ENCODE measurements at regions not wholly inside any gene's neighbourhood (a gene's known extent, or its start where the extent isn't known, plus 50 kb on each side); places are given as distances from the start of the nearest gene placed in this dataset.
"Not testable (repeated sequence)": the region's sequence is repeated elsewhere in the genome, so short reads cannot be mapped to it uniquely, and the experiment has no call there.

DNA sequence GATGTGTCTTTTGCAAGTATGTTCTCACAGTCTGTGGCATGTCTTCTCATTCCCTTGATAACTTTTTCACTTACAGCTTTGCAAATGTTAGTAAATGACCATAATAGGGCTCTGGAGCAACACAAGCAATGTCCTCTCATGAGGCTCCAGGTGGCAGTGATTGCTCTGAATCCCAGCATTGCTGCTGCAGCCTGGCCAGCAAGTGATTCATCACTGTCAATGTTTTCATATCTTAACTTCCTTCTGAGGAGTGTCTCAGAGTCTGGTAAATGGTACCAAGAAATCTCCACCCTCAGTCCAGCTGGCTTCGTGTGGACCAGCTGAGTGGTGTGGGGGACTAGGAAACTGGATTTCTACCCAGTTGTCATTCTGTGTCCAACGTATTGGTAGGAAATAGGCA is 139.6 kb downstream of the MYLK4 start:
- no peak for DNase-seq

- DNase-seq: no peak
These were observed 142.2 kb downstream of the MYLK4 start for GRCh38 chr6:2608503-2608902.

GRCh38 chr6:2600363-2600762 is 150.4 kb downstream of the MYLK4 start:
- no peak for DNase-seq

GRCh38 chr6:2599817-2600216 is 150.9 kb downstream of the MYLK4 start:
- DNase-seq: no peak

DNA sequence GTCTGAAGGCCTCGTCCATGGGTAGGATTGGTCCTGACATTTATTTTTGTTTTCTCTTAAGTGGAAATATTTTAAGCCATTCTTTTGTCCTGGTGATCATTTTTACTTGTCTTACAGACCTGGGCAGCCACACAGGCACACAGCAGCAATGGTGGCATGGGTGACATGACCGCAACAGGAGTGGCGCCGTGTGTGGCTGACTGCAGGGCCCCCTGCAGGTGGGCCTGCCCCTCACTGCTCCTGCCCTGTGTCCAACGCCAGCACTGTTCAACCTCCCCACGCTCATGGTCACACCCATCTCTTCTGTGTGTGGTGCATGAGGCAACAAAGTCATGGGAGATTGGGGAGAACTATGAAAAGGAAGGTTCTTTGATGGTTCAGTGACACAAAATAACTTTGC is 151.9 kb downstream of the MYLK4 start:
- DNase-seq: no peak

- no peak for DNase-seq
These were observed 152.7 kb downstream of the MYLK4 start for GRCh38 chr6:2597991-2598390.

GRCh38 chr6:2597457-2597856 is 153.3 kb downstream of the MYLK4 start:
- not testable (repeated sequence) for DNase-seq

DNA sequence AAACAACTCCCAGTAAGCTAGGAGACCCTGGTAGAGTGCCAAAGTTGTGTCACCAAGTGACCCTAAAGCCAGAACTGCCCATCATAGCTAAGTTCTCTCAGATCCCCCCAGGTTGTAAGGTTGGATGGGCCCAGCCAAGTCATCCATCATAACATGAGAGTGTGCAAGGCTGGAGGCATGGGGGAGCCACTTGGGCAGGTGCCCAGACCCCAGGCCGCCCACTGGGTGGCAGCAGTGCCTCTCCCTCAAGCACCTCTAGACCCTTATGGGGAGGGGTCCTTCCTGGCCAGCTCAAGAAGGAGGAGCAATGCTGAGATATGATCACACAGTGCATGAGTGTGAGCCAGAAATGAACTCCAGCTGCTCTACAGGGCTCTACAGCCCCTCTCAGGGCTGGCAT is 154.5 kb downstream of the MYLK4 start:
- DNase-seq: no peak

GRCh38 chr6:2594868-2595267 is 155.9 kb downstream of the MYLK4 start:
- DNase-seq: no peak

- DNase-seq: no peak
These were observed 157.6 kb downstream of the MYLK4 start for GRCh38 chr6:2593167-2593566.

DNA sequence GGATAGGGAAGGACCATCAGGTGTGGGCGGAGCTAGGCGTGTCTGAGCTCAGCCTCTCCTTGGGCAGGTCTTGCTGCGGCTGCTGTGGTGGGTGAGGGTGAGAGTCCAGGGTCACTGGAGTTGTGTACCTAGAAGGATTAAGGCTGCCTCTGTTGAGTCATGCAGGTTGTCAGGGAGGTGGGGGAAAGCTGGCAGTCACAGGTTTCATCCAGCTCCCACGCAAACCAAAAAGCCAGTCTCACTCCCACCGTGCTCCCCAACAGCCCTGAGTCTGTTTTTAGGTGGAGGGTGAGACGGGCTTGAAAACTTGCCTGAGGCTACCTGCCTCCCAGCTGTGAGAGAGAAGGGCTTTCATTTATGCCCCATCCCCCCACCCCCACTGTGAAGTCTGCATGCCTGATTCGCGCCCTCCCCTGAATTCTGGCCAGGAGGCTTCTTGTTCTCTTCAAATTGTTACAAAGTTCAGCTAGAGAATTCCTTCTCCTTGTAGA is 161.5 kb downstream of the MYLK4 start:
- no peak for DNase-seq

DNA sequence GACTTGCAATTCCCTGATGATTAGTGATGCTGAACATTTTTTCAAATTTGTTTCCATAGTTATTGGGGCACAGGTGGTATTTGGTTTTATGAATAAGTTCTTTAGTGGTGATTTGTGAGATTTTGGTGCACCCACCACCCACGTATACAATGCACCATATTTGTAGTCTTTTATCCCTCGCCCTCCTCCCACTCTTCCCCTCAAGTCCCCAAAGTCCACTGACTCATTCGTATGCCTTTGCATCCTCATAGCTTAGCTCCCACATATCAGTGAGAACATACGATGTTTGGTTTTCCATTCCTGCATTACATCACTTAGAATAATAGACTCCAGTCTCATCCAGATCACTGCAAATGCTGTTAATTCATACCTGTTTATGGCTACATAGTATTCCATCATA is 167.3 kb downstream of the MYLK4 start:
- no peak for DNase-seq

DNA sequence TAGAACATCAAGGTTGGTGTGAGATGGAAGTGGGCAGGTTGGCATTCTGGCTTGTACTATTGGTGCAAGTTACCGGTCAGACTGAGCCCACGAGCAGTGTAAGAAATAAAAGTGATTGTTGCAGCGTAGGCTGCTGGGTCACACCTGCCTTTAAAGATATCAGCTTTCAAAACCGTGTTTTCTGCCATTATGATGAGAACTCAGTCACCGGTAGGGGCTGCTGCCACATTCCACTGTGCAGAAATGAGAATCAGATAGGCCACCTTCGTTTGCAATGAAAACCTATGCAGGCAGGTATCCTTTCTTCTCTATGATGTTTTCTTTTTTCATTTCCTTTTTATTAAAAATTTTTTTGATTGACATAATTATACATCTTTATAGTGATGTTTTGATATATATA is 168.5 kb downstream of the MYLK4 start:
- no peak for DNase-seq

GRCh38 chr6:2581611-2582010 is 169.1 kb downstream of the MYLK4 start:
- no peak for DNase-seq

- DNase-seq: no peak
These were observed 169.7 kb downstream of the MYLK4 start for GRCh38 chr6:2581011-2581410.

DNA sequence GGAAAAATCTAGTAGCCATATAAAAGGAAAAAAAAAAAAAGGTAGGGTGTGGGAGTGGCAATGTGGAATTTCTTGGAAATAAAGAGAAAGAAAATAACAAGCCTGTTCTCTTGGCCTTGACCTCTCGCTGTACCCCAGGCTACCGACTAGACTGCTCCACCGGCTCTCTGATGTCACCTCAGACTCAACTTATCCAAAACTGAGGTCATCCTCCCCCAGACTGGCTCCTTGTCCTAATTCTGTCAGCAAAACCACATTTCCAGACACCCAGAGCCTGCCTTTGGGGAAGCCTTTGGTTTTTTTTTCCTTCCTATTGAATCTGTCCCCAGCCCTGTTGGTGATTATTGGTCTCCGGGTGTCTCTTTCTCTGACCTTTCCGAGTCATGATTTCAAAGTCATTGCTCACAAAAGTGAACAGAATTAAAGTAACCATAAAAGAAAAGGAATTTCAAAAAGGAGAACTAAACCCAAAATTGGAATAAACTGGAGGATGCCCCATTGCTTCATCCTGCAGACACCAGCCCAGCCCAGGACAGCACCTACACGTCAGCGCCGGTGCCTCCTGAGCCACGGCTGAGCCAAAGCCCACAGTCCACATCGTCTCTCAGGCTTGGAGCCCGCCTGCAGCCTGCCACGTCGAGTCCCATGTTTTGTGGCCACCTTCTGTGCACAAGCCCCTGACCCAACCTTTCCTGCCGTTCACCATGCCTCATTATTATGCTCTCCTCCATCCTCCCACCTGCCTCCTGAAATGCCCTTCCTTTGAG is 170.7 kb downstream of the MYLK4 start:
- DNase-seq: no peak

- no peak for DNase-seq
These were observed 171.4 kb downstream of the MYLK4 start for GRCh38 chr6:2579241-2579761.

GRCh38 chr6:2578767-2579166 is 172.0 kb downstream of the MYLK4 start:
- DNase-seq: no peak

DNA sequence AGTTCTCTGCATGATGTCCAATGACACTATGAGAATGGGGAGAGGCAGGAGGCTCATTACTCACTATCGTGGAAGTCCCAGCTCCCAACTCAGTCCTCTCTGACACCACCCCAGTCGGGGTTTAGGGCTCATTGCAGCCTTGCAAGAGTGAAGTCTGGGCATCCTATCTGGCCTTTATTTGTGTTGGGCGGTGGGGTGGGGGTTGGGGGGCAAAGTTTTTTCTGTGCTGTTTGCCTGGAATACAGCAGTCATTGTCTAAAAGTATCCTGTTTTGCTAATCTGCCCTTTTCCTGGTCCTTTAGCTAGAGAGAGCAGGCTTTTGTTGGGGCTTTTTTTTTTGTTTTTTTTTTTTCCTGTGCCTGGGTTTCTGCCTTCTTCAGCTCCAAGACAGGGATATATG is 174.2 kb downstream of the MYLK4 start:
- no peak for DNase-seq

DNA sequence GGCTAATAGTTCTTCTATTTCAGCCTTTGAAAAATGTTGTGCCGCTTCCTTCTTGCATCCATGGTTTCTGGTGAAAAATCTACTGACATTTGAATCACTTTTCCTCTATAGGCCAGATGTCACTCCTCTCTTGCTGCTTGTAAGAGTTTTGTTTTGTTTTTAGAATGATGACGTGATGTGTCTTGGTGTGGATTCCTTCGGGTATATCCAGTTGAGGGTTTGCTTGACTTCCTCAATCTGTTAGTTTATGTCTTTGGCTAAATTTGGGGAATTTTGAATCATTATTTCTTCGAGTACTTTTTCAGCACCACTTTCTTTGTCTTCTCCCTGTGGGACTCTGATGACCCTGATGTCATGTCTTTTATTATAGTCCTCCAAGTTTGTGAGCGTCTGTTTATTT is 175.5 kb downstream of the MYLK4 start:
- DNase-seq: no peak

GRCh38 chr6:2569420-2569819 is 181.3 kb downstream of the MYLK4 start:
- not testable (repeated sequence) for DNase-seq

GRCh38 chr6:2566048-2566447 is 184.7 kb downstream of the MYLK4 start:
- no peak for DNase-seq

DNA sequence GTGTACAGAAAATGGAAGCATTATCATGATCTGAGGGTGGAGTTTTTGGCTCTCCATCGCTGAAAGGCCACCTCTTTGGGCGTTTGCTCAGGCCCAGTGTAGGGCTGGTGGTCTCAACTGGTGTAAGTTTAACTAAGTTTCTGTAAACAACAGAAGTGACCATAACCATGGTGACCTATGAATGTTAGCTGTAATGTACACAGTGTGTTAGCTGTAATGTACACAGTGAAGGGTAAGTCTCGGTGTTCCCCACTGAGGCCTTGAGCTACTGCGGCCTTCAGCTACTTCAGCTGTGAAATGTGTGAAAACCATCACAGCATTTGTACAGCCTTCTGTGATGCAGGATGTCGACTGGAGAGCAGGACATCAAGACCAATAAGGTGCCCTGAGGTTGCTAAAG is 185.2 kb downstream of the MYLK4 start:
- no peak for DNase-seq

- no peak for DNase-seq
These were observed 187.1 kb downstream of the MYLK4 start for GRCh38 chr6:2563635-2564034.
